ENCODE measurements at regions not wholly inside any gene's neighbourhood (a gene's known extent, or its start where the extent isn't known, plus 50 kb on each side); places are given as distances from the start of the nearest gene placed in this dataset.
A peak's percentile ranks its signal among the peaks of the same experiment; 100 is the strongest.

DNA sequence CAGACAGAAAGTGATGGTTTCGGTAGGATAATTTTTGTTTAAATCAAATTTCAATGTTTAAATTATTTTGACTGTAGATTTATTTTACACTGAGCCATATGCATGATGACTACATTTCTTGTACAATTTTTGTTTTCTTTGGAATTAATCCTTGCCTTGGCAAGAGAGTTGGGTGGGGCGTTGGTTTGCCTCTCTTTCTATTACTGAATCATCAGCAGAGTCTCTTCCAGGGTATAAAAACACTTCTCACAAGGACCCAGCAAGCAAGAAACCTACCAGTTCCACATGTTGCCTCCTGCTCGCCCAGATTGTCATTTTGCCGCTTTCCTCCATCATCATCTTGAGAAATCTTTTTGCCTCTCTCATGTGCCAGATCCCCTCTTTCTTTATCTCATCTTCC lies 455.0 kb upstream of the DMAC1 start:
- H3K4me3 ChIP-seq (ENCODE audit: low read depth, low read length) = no peak overlapping the region
- H3K36me3 ChIP-seq = no peaks in the 10 kb centered on the region
- no peak overlapping the region for H3K27ac ChIP-seq
- H3K27me3 ChIP-seq (ENCODE audit: insufficient read depth, low read depth, severe bottlenecking) = no peaks in the 10 kb centered on the region
- DNase-seq = no peak
- H3K9me3 ChIP-seq (ENCODE audit: severe bottlenecking) = no peaks in the 10 kb centered on the region
- TF ChIP-seq, protein P1, sequence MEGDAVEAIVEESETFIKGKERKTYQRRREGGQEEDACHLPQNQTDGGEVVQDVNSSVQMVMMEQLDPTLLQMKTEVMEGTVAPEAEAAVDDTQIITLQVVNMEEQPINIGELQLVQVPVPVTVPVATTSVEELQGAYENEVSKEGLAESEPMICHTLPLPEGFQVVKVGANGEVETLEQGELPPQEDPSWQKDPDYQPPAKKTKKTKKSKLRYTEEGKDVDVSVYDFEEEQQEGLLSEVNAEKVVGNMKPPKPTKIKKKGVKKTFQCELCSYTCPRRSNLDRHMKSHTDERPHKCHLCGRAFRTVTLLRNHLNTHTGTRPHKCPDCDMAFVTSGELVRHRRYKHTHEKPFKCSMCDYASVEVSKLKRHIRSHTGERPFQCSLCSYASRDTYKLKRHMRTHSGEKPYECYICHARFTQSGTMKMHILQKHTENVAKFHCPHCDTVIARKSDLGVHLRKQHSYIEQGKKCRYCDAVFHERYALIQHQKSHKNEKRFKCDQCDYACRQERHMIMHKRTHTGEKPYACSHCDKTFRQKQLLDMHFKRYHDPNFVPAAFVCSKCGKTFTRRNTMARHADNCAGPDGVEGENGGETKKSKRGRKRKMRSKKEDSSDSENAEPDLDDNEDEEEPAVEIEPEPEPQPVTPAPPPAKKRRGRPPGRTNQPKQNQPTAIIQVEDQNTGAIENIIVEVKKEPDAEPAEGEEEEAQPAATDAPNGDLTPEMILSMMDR (IDR thresholded peaks at IDR 0.05; ENCODE audit: low read depth, low read length) = no peak

DNA sequence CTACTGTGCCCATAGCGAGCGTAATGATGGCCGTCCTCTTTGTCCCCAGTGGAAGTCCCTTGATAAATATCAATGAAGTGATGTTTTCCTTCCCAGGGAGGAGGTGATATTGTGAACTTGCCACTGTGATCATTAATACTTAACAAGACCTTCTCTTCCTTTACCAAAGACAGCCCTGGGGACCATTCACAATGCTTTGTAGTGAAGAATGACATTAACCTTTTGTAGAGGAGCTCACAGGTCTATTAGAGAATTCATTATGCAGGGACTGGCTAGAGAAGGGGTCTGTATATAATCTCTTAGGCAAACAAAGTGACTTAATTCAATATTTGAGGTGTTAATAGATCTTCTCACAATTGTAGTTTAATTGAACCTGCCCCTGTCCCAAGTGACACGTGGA lies 452.9 kb upstream of the DMAC1 start:
- Histone ChIP-seq H3K27me3 (ENCODE audit: insufficient read depth, low read depth, severe bottlenecking) (no peaks in the 10 kb centered on the region), H3K4me3 (ENCODE audit: low read depth, low read length) (no peak overlapping the region), H3K9me3 (ENCODE audit: severe bottlenecking) (no peaks in the 10 kb centered on the region), H3K27ac (peak overlapping the region; percentile 34; the same call in 1 of the 2 replicates), H3K36me3 (no peaks in the 10 kb centered on the region)
- no peak for DNase-seq
- TF ChIP-seq, protein P1 (IDR thresholded peaks at IDR 0.05; ENCODE audit: low read depth, low read length) = no peak

DNA sequence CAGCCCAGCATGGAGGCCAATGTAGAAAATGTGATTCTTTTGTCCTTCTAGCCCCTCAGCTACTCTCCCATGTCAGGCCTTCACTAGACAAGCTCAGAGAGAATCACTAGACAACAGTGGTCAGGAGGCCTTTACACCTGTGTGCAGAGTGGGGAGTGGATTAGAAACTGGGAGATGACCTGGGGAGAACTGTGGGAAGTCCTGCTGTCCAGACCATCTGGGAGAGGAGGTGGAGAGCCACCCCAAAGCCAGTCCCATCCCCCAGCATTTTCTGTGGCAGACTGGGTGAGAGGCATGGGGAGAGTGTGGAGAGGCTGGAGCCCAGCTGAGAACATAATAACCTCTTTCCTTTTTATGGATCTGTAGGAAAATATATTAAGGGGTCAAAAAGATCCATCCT lies 452.0 kb upstream of the DMAC1 start:
- H3K4me3 ChIP-seq (ENCODE audit: low read depth, low read length) = no peak overlapping the region
- no peaks in the 10 kb centered on the region for H3K36me3 ChIP-seq
- TF ChIP-seq, protein P1 (IDR thresholded peaks at IDR 0.05; ENCODE audit: low read depth, low read length) = no peak
- no peaks in the 10 kb centered on the region for H3K27me3 ChIP-seq (ENCODE audit: insufficient read depth, low read depth, severe bottlenecking)
- DNase-seq = peak; percentile 73
- H3K9me3 ChIP-seq (ENCODE audit: severe bottlenecking) = no peaks in the 10 kb centered on the region
- H3K27ac ChIP-seq = peak overlapping the region; percentile 34

DNA sequence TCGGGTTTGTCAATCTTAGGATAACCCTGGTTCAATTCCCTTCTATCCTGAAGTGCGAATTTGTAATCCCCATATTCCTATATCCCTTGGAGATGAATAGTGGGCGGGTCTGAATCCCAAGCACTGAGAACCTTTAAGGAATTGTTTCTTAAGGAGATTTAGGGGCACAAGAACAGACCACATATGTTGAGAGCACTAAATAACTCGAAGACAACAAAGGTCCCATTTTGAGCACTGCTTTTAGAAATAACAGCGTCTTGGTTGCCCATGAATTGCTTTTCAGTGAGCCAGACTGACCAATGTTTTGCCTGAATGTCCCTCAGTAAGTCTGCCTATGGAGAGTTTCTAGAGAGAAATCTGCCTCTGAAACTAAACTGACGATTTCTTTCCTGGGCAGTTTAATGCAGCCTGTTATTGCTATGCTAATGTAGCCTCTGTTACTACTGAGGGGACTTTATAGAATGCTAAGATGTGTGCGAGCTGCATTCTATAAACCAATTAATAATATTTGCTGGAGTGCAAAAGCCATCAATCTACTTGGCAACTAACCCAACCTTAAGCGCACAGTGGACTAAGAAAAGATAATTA lies 445.0 kb upstream of the DMAC1 start:
- H3K27ac ChIP-seq = no peak overlapping the region
- TF ChIP-seq, protein P1 (IDR thresholded peaks at IDR 0.05; ENCODE audit: low read depth, low read length) = no peak
- no peak for DNase-seq
- H3K9me3 ChIP-seq (ENCODE audit: severe bottlenecking) = no peaks in the 10 kb centered on the region
- no peaks in the 10 kb centered on the region for H3K36me3 ChIP-seq
- no peak overlapping the region for H3K4me3 ChIP-seq (ENCODE audit: low read depth, low read length)
- H3K27me3 ChIP-seq (ENCODE audit: insufficient read depth, low read depth, severe bottlenecking) = no peaks in the 10 kb centered on the region

DNA sequence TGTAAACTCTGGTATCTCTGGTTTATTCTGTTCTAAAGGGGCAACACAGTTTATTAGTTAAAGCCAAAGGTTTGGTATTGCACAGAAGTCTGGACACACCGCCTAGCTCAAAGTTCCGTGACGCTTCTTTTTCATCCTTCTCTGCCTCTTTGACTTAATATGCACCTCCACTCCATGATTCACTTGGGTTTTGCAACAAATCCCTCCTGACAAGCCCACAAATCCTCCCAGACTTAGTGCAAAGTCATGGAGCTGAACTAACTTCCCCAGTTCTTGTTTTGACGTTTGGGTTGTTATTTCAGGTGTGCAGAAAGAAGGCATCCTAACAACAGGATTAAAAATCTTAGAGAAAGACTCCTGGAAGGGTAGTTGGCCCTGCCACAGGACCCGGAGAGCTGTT lies 441.6 kb upstream of the DMAC1 start:
- no peak overlapping the region for H3K27ac ChIP-seq
- H3K4me3 ChIP-seq (ENCODE audit: low read depth, low read length) = no peak overlapping the region
- TF ChIP-seq, protein P1 (IDR thresholded peaks at IDR 0.05; ENCODE audit: low read depth, low read length) = no peak
- peak; percentile 14 for DNase-seq
- no peaks in the 10 kb centered on the region for H3K27me3 ChIP-seq (ENCODE audit: insufficient read depth, low read depth, severe bottlenecking)
- no peaks in the 10 kb centered on the region for H3K36me3 ChIP-seq
- H3K9me3 ChIP-seq (ENCODE audit: severe bottlenecking) = no peaks in the 10 kb centered on the region

DNA sequence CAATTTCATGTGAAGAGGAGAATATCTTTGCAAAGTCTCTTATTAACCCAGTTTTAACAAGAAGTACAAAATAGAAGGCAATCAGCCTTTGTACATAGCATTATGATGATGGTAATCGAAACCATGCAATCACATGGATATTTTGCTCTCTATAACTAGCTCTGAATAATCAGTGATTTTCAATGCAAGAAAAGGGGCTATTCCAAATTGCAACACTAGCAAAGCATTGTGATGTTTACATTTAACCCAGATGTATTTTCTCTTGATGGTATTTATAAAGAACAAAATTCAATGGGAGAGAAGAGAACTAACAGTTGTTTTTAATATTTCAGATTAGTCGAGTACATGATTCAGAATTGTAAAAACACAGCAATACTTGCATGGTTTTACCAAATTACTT lies 437.5 kb upstream of the DMAC1 start:
- no peak overlapping the region for H3K27ac ChIP-seq
- TF ChIP-seq, protein P1 (IDR thresholded peaks at IDR 0.05; ENCODE audit: low read depth, low read length) = no peak
- H3K9me3 ChIP-seq (ENCODE audit: severe bottlenecking) = no peaks in the 10 kb centered on the region
- no peak overlapping the region for H3K4me3 ChIP-seq (ENCODE audit: low read depth, low read length)
- DNase-seq = no peak
- no peaks in the 10 kb centered on the region for H3K27me3 ChIP-seq (ENCODE audit: insufficient read depth, low read depth, severe bottlenecking)
- H3K36me3 ChIP-seq = no peaks in the 10 kb centered on the region
